ENCODE measurements at regions not wholly inside any gene's neighbourhood (a gene's known extent, or its start where the extent isn't known, plus 50 kb on each side); places are given as distances from the start of the nearest gene placed in this dataset.

DNA sequence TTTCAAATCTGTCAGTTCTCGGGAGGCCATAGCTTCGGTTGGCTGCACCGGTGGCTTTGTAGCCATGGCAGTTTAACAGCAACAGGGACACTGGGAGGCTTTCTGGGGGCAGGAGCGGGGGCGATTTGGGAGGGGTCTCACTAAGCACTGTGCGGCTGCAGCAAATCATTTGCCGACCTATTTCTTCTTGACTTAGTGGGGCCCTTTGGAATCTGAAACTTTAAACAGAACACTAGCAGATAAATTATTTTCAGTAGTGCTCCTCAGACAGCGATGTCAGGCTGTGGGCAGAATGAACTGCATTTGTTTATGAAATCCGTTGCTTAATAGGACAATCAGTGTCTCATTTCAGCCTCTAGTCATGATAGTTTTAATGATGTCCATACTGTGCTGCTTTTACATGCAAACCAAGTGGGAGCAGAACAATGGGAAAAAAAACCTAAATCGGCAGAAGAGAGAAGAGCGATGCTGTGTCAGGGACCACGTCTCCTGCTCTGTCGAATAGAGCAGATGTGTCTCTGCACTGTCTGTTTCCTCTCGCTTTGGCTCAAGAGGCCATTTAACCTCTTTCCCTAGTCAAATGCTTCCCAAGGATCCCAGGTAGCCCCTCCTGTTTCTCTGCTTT, 211.9 kb downstream of the OLFM4 start:
- Mint-ChIP-seq H3K4me1 (no peaks in the 10 kb centered on the region), H3K36me3 (no peaks in the 10 kb centered on the region), H3K27me3 (ENCODE audit: low read depth in 3 of 3) (peaks cover 0 to 5% (median 3%) of the 10 kb centered on the region in 3 donors), H3K27ac (no peak overlapping the region), H3K4me3 (no peak overlapping the region), H3K9me3 (no peaks in the 10 kb centered on the region)
- no peaks in the 10 kb centered on the region for H3K9me3 ChIP-seq (replicated peaks in 1 of 2; ENCODE audit: control insufficient read depth in 1 of 2, insufficient read depth in 1 of 2, low read length in 2 of 2)
- no peak overlapping the region for H3K4me2 ChIP-seq (replicated peaks; ENCODE audit: extremely low read depth, low read length, poor library complexity, severe bottlenecking)
- intact Hi-C loops (cut with micrococcal nuclease), result no loop called here
- no peaks in the 10 kb centered on the region for H3K27me3 ChIP-seq (ENCODE audit: control insufficient read depth in 2 of 2, insufficient read depth in 2 of 2, low read length in 2 of 2)
- H3K9ac ChIP-seq (ENCODE audit: insufficient read depth, low read length, poor library complexity, severe bottlenecking), result no peak overlapping the region
- H3K79me2 ChIP-seq (ENCODE audit: insufficient read depth, low read length), result no peaks in the 10 kb centered on the region
- DNase-seq, result no peak
- no peaks in the 10 kb centered on the region for H3K4me1 ChIP-seq (ENCODE audit: control insufficient read depth in 1 of 2, insufficient read depth in 2 of 2, low read length in 2 of 2)
- no peaks in the 10 kb centered on the region for H4K20me1 ChIP-seq (ENCODE audit: insufficient read depth, low read length)
- no peak overlapping the region for H3K27ac ChIP-seq (ENCODE audit: low read depth in 1 of 2, low read length in 2 of 2)
- no peak overlapping the region for H2AFZ ChIP-seq (ENCODE audit: insufficient read depth, low read depth, low read length, poor library complexity, severe bottlenecking)
- H3K4me3 ChIP-seq (replicated peaks in 1 of 3; ENCODE audit: low read depth in 2 of 3, low read length in 3 of 3), result no peak overlapping the region
- 92% methylated on average over 6 of the region's 14 CpGs for WGBS (ENCODE audit: insufficient coverage)
- no peaks in the 10 kb centered on the region for H3K36me3 ChIP-seq (replicated peaks in 1 of 2; ENCODE audit: control insufficient read depth in 1 of 2, insufficient read depth in 2 of 2, low read length in 2 of 2)
- TF ChIP-seq, protein P1, sequence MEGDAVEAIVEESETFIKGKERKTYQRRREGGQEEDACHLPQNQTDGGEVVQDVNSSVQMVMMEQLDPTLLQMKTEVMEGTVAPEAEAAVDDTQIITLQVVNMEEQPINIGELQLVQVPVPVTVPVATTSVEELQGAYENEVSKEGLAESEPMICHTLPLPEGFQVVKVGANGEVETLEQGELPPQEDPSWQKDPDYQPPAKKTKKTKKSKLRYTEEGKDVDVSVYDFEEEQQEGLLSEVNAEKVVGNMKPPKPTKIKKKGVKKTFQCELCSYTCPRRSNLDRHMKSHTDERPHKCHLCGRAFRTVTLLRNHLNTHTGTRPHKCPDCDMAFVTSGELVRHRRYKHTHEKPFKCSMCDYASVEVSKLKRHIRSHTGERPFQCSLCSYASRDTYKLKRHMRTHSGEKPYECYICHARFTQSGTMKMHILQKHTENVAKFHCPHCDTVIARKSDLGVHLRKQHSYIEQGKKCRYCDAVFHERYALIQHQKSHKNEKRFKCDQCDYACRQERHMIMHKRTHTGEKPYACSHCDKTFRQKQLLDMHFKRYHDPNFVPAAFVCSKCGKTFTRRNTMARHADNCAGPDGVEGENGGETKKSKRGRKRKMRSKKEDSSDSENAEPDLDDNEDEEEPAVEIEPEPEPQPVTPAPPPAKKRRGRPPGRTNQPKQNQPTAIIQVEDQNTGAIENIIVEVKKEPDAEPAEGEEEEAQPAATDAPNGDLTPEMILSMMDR (IDR thresholded peaks at IDR 0.05), result no peak

- H3K4me1 Mint-ChIP-seq, result no peaks in the 10 kb centered on the region
Measured at GRCh38 chr13:53241891-53242348, 213.3 kb downstream of the OLFM4 start.

More at GRCh38 chr13:53241891-53242348, 213.3 kb downstream of the OLFM4 start:
- Histone ChIP-seq H3K4me1 (ENCODE audit: control insufficient read depth in 1 of 2, insufficient read depth in 2 of 2, low read length in 2 of 2) (no peaks in the 10 kb centered on the region), H4K20me1 (ENCODE audit: insufficient read depth, low read length) (no peaks in the 10 kb centered on the region), H3K27me3 (ENCODE audit: control insufficient read depth in 2 of 2, insufficient read depth in 2 of 2, low read length in 2 of 2) (no peaks in the 10 kb centered on the region), H3K4me3 (replicated peaks in 1 of 3; ENCODE audit: low read depth in 2 of 3, low read length in 3 of 3) (no peak overlapping the region), H3K27ac (ENCODE audit: low read depth in 1 of 2, low read length in 2 of 2) (no peak overlapping the region), H3K9ac (ENCODE audit: insufficient read depth, low read length, poor library complexity, severe bottlenecking) (no peak overlapping the region), H2AFZ (ENCODE audit: insufficient read depth, low read depth, low read length, poor library complexity, severe bottlenecking) (no peak overlapping the region), H3K79me2 (ENCODE audit: insufficient read depth, low read length) (no peaks in the 10 kb centered on the region), H3K9me3 (replicated peaks in 1 of 2; ENCODE audit: control insufficient read depth in 1 of 2, insufficient read depth in 1 of 2, low read length in 2 of 2) (no peaks in the 10 kb centered on the region), H3K4me2 (replicated peaks; ENCODE audit: extremely low read depth, low read length, poor library complexity, severe bottlenecking) (no peak overlapping the region), H3K36me3 (replicated peaks in 1 of 2; ENCODE audit: control insufficient read depth in 1 of 2, insufficient read depth in 2 of 2, low read length in 2 of 2) (no peaks in the 10 kb centered on the region)
- Mint-ChIP-seq H3K27ac (no peak overlapping the region), H3K27me3 (ENCODE audit: low read depth in 3 of 3) (peaks cover 0 to 5% (median 3%) of the 10 kb centered on the region in 3 donors), H3K4me3 (no peak overlapping the region), H3K9me3 (no peaks in the 10 kb centered on the region), H3K36me3 (no peaks in the 10 kb centered on the region)
- intact Hi-C loops (cut with micrococcal nuclease), result no loop called here
- 48% methylated on average over 4 of the region's 5 CpGs for WGBS (ENCODE audit: insufficient coverage)
- TF ChIP-seq, protein P1 (IDR thresholded peaks at IDR 0.05), result no peak
- DNase-seq, result no peak
